HFFc6 (cell line): ENCODE measurements at regions not wholly inside any gene's neighbourhood (a gene's known extent, or its start where the extent isn't known, plus 50 kb on each side); places are given as distances from the start of the nearest gene placed in this dataset.

ENCODE experiments used
- DNase-seq: peaks from one replicate; pipeline ENCODE4 v3.0.0-alpha.2; 2018
- H3K27ac Mint-ChIP-seq: 2 replicates; pipeline ENCODE4 v1.8.0; 2020; ENCODE audit warnings: mild to moderate bottlenecking, mixed read lengths
- H3K27me3 Mint-ChIP-seq: 2 replicates; pipeline ENCODE4 v1.8.0; 2021; ENCODE audit warnings: mild to moderate bottlenecking, moderate library complexity, mixed read lengths; ENCODE audit not compliant: insufficient read depth
- H3K36me3 Mint-ChIP-seq: 2 replicates; pipeline ENCODE4 v1.8.0; 2021; ENCODE audit warnings: low read depth, mixed read lengths
- H3K4me1 Mint-ChIP-seq: 2 replicates; pipeline ENCODE4 v1.8.0; 2020; ENCODE audit warnings: low read depth, mixed read lengths
- H3K4me3 Mint-ChIP-seq: 2 replicates; pipeline ENCODE4 v1.8.0; 2020; ENCODE audit warnings: mild to moderate bottlenecking, moderate library complexity, mixed read lengths
- H3K9me3 Mint-ChIP-seq: 2 replicates; pipeline ENCODE4 v1.8.0; 2020; ENCODE audit warnings: mild to moderate bottlenecking, mixed read lengths
- CTCF ChIP-seq: fragments of 200-600 bp; sonication (generic); IDR thresholded peaks from 2 replicates; pipeline ENCODE4 v1.5.0; 2021; ENCODE audit warnings: antibody characterized with exemption, mild to moderate bottlenecking

GRCh38 chr2:23153484-23153883, 231.5 kb upstream of the KLHL29 start:
- H3K9me3 Mint-ChIP-seq: peaks cover 13% of the 10 kb centered on the region
- no peak for DNase-seq
- H3K4me1 Mint-ChIP-seq: no peaks in the 10 kb centered on the region
- H3K36me3 Mint-ChIP-seq: no peaks in the 10 kb centered on the region; the same call in 1 of the 2 replicates
- H3K27ac Mint-ChIP-seq: no peak overlapping the region
- no peak overlapping the region for H3K4me3 Mint-ChIP-seq
- no peaks in the 10 kb centered on the region for H3K27me3 Mint-ChIP-seq
- TF ChIP-seq CTCF: no peak

- no peaks in the 10 kb centered on the region for H3K4me1 Mint-ChIP-seq
- H3K4me3 Mint-ChIP-seq: no peak overlapping the region
- no peaks in the 10 kb centered on the region; the same call in 1 of the 2 replicates for H3K36me3 Mint-ChIP-seq
- peaks cover 8% of the 10 kb centered on the region for H3K9me3 Mint-ChIP-seq
- H3K27ac Mint-ChIP-seq: no peak overlapping the region
- DNase-seq: no peak
- no peak for TF ChIP-seq CTCF
- H3K27me3 Mint-ChIP-seq: no peaks in the 10 kb centered on the region
These were observed 230.0 kb upstream of the KLHL29 start for GRCh38 chr2:23155022-23155421.

GRCh38 chr2:23157812-23158211, 227.2 kb upstream of the KLHL29 start:
- Mint-ChIP-seq H3K27ac (no peak overlapping the region), H3K27me3 (no peaks in the 10 kb centered on the region), H3K4me1 (no peaks in the 10 kb centered on the region)

GRCh38 chr2:23158306-23158705, 226.7 kb upstream of the KLHL29 start:
- Mint-ChIP-seq H3K36me3 (no peaks in the 10 kb centered on the region; the same call in 1 of the 2 replicates), H3K4me1 (no peaks in the 10 kb centered on the region), H3K27ac (no peak overlapping the region), H3K27me3 (no peaks in the 10 kb centered on the region), H3K4me3 (no peak overlapping the region), H3K9me3 (peaks cover 4% of the 10 kb centered on the region)
- no peak for TF ChIP-seq CTCF
- no peak for DNase-seq

More at GRCh38 chr2:23157812-23158211, 227.2 kb upstream of the KLHL29 start:
- DNase-seq: no peak
- no peak for TF ChIP-seq CTCF
- H3K9me3 Mint-ChIP-seq: peaks cover 4% of the 10 kb centered on the region
- H3K36me3 Mint-ChIP-seq: no peaks in the 10 kb centered on the region; the same call in 1 of the 2 replicates
- no peak overlapping the region for H3K4me3 Mint-ChIP-seq

GRCh38 chr2:23159746-23160405, 225.1 kb upstream of the KLHL29 start:
- Mint-ChIP-seq H3K36me3 (no peaks in the 10 kb centered on the region; the same call in 1 of the 2 replicates), H3K4me1 (no peaks in the 10 kb centered on the region), H3K9me3 (peaks cover 7% of the 10 kb centered on the region; the same call in 1 of the 2 replicates), H3K27ac (no peak overlapping the region), H3K4me3 (no peak overlapping the region), H3K27me3 (peaks cover 2% of the 10 kb centered on the region; the same call in 1 of the 2 replicates)
- no peak for DNase-seq
- no peak for TF ChIP-seq CTCF
